ENCODE measurements at regions not wholly inside any gene's neighbourhood (a gene's known extent, or its start where the extent isn't known, plus 50 kb on each side); places are given as distances from the start of the nearest gene placed in this dataset.
"Not testable (repeated sequence)": the region's sequence is repeated elsewhere in the genome, so short reads cannot be mapped to it uniquely, and the experiment has no call there.

DNA sequence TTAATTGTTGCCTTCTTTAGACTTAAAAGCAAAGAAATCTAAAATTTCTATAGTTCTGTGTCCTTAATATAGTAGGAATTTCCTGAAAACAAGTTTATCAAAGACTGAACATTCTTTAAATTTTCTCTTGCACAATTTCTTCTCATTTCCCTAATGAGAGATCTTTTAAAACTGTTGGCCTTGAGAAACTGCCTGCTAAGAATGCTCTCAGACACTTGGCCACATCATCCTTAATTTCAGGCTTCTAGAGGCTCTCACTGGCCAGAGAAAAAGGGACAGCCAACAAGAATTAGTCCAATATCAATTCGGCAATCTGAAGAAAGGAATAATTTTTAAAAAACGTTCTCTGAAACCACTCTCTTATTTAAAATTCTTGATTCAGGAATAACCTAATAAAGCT is 167.0 kb upstream of the CREB1 start:
- WGBS (ENCODE audit: insufficient coverage, low lambda C conversion rate), result no CpG with 5 or more reads among the region's 2 CpGs
- H3K9me3 ChIP-seq (ENCODE audit: control insufficient read depth, low read depth, low read length), result no peaks in the 10 kb centered on the region
- DNase-seq, result no peak
- no peaks in the 10 kb centered on the region for H3K4me1 ChIP-seq (ENCODE audit: control insufficient read depth, insufficient read depth, low read length)
- no peaks in the 10 kb centered on the region for H3K27me3 ChIP-seq (ENCODE audit: control insufficient read depth, insufficient read depth, low read length)
- no peaks in the 10 kb centered on the region for H3K36me3 ChIP-seq (ENCODE audit: control insufficient read depth, insufficient read depth, low read length)
- H3K27ac ChIP-seq (ENCODE audit: low read length), result no peak overlapping the region
- no peak overlapping the region for H3K4me3 ChIP-seq (ENCODE audit: low read length)

GRCh38 chr2:207363761-207364290 is 165.9 kb upstream of the CREB1 start:
- no CpG with 5 or more reads among the region's 1 CpG for WGBS (ENCODE audit: insufficient coverage, low lambda C conversion rate)
- Histone ChIP-seq H3K27ac (ENCODE audit: low read length) (no peak overlapping the region), H3K9me3 (ENCODE audit: control insufficient read depth, low read depth, low read length) (no peaks in the 10 kb centered on the region), H3K36me3 (ENCODE audit: control insufficient read depth, insufficient read depth, low read length) (no peaks in the 10 kb centered on the region), H3K4me3 (ENCODE audit: low read length) (no peak overlapping the region), H3K4me1 (ENCODE audit: control insufficient read depth, insufficient read depth, low read length) (no peaks in the 10 kb centered on the region), H3K27me3 (ENCODE audit: control insufficient read depth, insufficient read depth, low read length) (no peaks in the 10 kb centered on the region)
- DNase-seq, result no peak

DNA sequence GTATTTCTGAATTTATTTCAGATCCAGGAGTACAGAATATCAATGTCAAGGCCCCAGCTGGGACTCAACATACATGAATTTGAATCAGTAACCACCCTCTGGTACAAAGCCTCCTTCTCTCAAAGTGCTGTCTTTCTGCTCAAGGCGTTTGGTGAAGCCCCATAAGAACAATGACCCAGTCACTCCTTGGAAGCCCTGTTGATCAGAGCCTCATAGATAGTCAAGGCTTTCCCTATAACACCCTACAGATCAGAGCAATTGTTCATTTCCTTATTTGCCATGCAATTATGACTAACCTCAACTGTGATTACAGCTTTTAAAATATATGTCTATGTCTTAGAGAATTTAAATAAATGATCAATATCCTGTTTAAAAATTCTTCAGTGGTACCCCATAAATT is 159.1 kb upstream of the CREB1 start:
- no CpG with 5 or more reads among the region's 1 CpG for WGBS (ENCODE audit: insufficient coverage, low lambda C conversion rate)
- no peak for DNase-seq
- H3K36me3 ChIP-seq (ENCODE audit: control insufficient read depth, insufficient read depth, low read length), result no peaks in the 10 kb centered on the region
- H3K9me3 ChIP-seq (ENCODE audit: control insufficient read depth, low read depth, low read length), result no peaks in the 10 kb centered on the region
- H3K4me1 ChIP-seq (ENCODE audit: control insufficient read depth, insufficient read depth, low read length), result no peaks in the 10 kb centered on the region
- no peaks in the 10 kb centered on the region for H3K27me3 ChIP-seq (ENCODE audit: control insufficient read depth, insufficient read depth, low read length)
- H3K4me3 ChIP-seq (ENCODE audit: low read length), result no peak overlapping the region
- no peak overlapping the region for H3K27ac ChIP-seq (ENCODE audit: low read length)

DNA sequence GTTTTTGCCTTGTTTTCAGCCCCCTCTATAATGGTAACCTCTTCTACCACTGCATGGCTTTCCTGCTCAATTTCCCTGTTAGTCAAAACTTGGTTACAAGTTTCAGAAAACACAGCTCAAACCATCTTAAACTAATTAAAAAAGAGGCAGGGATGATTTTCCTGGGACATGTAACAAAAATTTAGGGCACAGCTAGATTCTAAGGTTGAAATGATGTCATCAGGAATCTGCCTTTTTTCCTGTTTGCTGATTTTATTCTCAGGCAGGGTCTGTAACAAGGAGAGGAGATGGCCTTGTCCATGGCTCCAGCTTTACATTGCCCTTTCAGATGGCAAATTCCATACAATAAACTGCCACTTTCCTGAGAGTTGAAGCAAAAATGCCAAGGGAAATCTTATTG is 157.9 kb upstream of the CREB1 start:
- Histone ChIP-seq H3K9me3 (ENCODE audit: control insufficient read depth, low read depth, low read length) (no peaks in the 10 kb centered on the region), H3K4me3 (ENCODE audit: low read length) (no peak overlapping the region), H3K27ac (ENCODE audit: low read length) (no peak overlapping the region), H3K27me3 (ENCODE audit: control insufficient read depth, insufficient read depth, low read length) (no peaks in the 10 kb centered on the region), H3K4me1 (ENCODE audit: control insufficient read depth, insufficient read depth, low read length) (no peaks in the 10 kb centered on the region), H3K36me3 (ENCODE audit: control insufficient read depth, insufficient read depth, low read length) (no peaks in the 10 kb centered on the region)
- no peak for DNase-seq

- no peaks in the 10 kb centered on the region for H3K36me3 ChIP-seq (ENCODE audit: control insufficient read depth, insufficient read depth, low read length)
- H3K27ac ChIP-seq (ENCODE audit: low read length), result no peak overlapping the region
- no peaks in the 10 kb centered on the region for H3K4me1 ChIP-seq (ENCODE audit: control insufficient read depth, insufficient read depth, low read length)
- no peaks in the 10 kb centered on the region for H3K27me3 ChIP-seq (ENCODE audit: control insufficient read depth, insufficient read depth, low read length)
- H3K9me3 ChIP-seq (ENCODE audit: control insufficient read depth, low read depth, low read length), result no peaks in the 10 kb centered on the region
- no peak overlapping the region for H3K4me3 ChIP-seq (ENCODE audit: low read length)
- 100% methylated on average over 1 of the region's 1 CpG for WGBS (ENCODE audit: insufficient coverage, low lambda C conversion rate)
- no peak for DNase-seq
Observed at GRCh38 chr2:207372483-207372882, 157.3 kb upstream of the CREB1 start.

- no peak for DNase-seq
Observed at GRCh38 chr2:207375207-207375875, 154.4 kb upstream of the CREB1 start.

DNA sequence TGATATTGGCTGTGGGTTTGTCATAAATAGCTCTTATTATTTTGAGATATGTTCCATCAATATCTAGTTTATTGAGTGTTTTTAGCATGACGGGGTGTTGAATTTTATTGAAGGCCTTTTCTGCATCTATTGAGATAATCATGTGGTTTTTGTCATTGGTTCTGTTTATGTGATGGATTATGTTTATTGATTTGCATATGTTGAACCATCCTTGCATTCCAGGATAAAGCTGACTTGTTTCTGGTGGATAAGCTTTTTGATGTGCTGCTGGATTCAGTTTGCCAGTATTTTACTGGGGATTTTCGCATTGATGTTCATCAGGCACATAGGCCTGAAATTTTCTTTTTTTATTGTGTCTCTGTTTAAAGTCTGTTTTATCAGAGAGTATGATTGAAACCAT is 151.1 kb upstream of the CREB1 start:
- not testable (repeated sequence) for H3K4me3 ChIP-seq (ENCODE audit: low read length); H3K36me3 ChIP-seq (ENCODE audit: control insufficient read depth, insufficient read depth, low read length); H3K27me3 ChIP-seq (ENCODE audit: control insufficient read depth, insufficient read depth, low read length); H3K27ac ChIP-seq (ENCODE audit: low read length); H3K9me3 ChIP-seq (ENCODE audit: control insufficient read depth, low read depth, low read length); DNase-seq; H3K4me1 ChIP-seq (ENCODE audit: control insufficient read depth, insufficient read depth, low read length)
- 100% methylated on average over 1 of the region's 2 CpGs for WGBS (ENCODE audit: insufficient coverage, low lambda C conversion rate)

More at GRCh38 chr2:207375207-207375875, 154.4 kb upstream of the CREB1 start:
- H3K27me3 ChIP-seq (ENCODE audit: control insufficient read depth, insufficient read depth, low read length), result no peaks in the 10 kb centered on the region
- no peaks in the 10 kb centered on the region for H3K9me3 ChIP-seq (ENCODE audit: control insufficient read depth, low read depth, low read length)
- H3K4me3 ChIP-seq (ENCODE audit: low read length), result no peak overlapping the region
- no peak overlapping the region for H3K27ac ChIP-seq (ENCODE audit: low read length)
- no CpG with 5 or more reads among the region's 1 CpG for WGBS (ENCODE audit: insufficient coverage, low lambda C conversion rate)
- no peaks in the 10 kb centered on the region for H3K4me1 ChIP-seq (ENCODE audit: control insufficient read depth, insufficient read depth, low read length)
- no peaks in the 10 kb centered on the region for H3K36me3 ChIP-seq (ENCODE audit: control insufficient read depth, insufficient read depth, low read length)

DNA sequence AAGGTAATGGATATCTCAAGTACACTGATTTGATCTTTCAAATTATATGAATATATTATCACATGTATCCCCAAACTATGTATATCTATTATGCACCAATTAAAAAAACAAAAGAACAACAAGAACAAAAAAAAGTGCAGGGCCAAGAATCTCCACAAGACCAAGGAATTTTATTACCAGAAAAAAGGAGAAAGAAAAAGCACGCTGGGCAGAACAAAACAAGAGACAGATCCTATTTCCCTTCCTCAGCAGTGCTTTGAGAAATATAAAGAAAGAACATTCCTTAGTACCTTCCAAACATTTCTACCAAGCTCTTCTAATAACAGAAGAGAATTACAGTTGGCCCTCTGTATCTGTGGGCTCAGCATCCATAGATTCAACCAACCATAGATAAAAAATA is 144.7 kb upstream of the CREB1 start:
- Histone ChIP-seq H3K4me3 (ENCODE audit: low read length) (no peak overlapping the region), H3K27ac (ENCODE audit: low read length) (no peak overlapping the region), H3K36me3 (ENCODE audit: control insufficient read depth, insufficient read depth, low read length) (no peaks in the 10 kb centered on the region), H3K27me3 (ENCODE audit: control insufficient read depth, insufficient read depth, low read length) (no peaks in the 10 kb centered on the region), H3K4me1 (ENCODE audit: control insufficient read depth, insufficient read depth, low read length) (no peaks in the 10 kb centered on the region), H3K9me3 (ENCODE audit: control insufficient read depth, low read depth, low read length) (no peaks in the 10 kb centered on the region)
- no peak for DNase-seq
- WGBS (ENCODE audit: insufficient coverage, low lambda C conversion rate), result no CpG with 5 or more reads among the region's 1 CpG

DNA sequence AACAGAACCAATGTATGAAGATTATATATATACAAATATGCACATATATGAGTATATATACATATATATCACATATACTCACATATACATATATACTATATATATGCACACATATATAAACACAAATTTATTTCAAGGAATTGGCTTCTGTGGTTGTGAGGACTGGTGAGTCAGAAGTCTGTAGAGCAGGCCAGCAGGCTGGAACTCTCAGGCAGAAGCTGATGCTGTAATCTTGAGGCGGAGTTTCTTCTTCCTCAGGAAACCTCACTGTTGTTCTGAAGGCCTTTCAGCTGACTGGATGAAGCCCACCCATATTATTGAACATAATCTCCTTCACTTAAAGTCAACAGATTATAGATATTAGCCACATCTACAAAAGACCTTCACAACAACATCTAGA is 143.9 kb upstream of the CREB1 start:
- DNase-seq, result no peak
- Histone ChIP-seq H3K27me3 (ENCODE audit: control insufficient read depth, insufficient read depth, low read length) (no peaks in the 10 kb centered on the region), H3K9me3 (ENCODE audit: control insufficient read depth, low read depth, low read length) (no peaks in the 10 kb centered on the region), H3K4me1 (ENCODE audit: control insufficient read depth, insufficient read depth, low read length) (no peaks in the 10 kb centered on the region), H3K27ac (ENCODE audit: low read length) (no peak overlapping the region), H3K36me3 (ENCODE audit: control insufficient read depth, insufficient read depth, low read length) (no peaks in the 10 kb centered on the region), H3K4me3 (ENCODE audit: low read length) (no peak overlapping the region)
- no CpG with 5 or more reads among the region's 1 CpG for WGBS (ENCODE audit: insufficient coverage, low lambda C conversion rate)

DNA sequence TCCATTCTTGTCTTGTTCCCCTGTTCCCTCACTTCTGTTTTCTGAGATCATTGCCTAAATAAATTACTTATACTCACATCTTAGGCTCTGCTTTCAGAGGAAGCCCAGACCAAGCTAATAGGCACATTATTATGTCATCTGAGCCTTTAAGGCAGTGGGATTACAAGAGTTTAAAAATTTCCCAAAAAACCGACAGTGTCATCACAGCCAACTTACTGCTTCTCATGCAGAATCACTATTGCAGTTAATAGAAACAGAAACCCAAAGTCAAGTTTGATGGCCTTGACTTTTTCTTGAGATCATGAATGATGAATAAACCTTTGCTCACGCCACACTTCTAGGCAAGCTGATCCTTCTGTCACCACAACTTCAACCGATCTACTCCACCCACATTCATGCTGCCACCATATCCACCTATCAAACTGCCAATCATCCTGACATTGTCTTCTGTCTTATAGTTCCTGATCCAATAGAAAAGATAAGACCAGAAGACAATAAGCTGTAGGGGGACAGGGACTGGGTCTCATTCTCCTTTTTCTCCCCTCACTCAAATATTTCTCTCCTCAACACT is 142.7 kb upstream of the CREB1 start:
- Histone ChIP-seq H3K27ac (ENCODE audit: low read length) (no peak overlapping the region), H3K36me3 (ENCODE audit: control insufficient read depth, insufficient read depth, low read length) (no peaks in the 10 kb centered on the region), H3K4me3 (ENCODE audit: low read length) (no peak overlapping the region), H3K27me3 (ENCODE audit: control insufficient read depth, insufficient read depth, low read length) (no peaks in the 10 kb centered on the region), H3K4me1 (ENCODE audit: control insufficient read depth, insufficient read depth, low read length) (no peaks in the 10 kb centered on the region), H3K9me3 (ENCODE audit: control insufficient read depth, low read depth, low read length) (no peaks in the 10 kb centered on the region)
- DNase-seq, result no peak
- WGBS (ENCODE audit: insufficient coverage, low lambda C conversion rate), result 80% methylated on average over 1 of the region's 3 CpGs
